ENCODE measurements at regions not wholly inside any gene's neighbourhood (a gene's known extent, or its start where the extent isn't known, plus 50 kb on each side); places are given as distances from the start of the nearest gene placed in this dataset.

GRCh38 chr17:79528592-79529125, 82.2 kb downstream of the RBFOX3 start:
- no peak for ATAC-seq
- Histone ChIP-seq H3K4me3 (no peak overlapping the region), H3K36me3 (no peaks in the 10 kb centered on the region), H3K4me1 (no peaks in the 10 kb centered on the region), H3K27ac (no peak overlapping the region), H3K9me3 (no peaks in the 10 kb centered on the region), H3K27me3 (peaks cover 90% of the 10 kb centered on the region)
- TF ChIP-seq POLR2A (IDR thresholded peaks at IDR 0.05) (no peak), POLR2AphosphoS5 (IDR thresholded peaks at IDR 0.05) (no peak), EP300 (IDR thresholded peaks at IDR 0.05) (no peak), CTCF (IDR thresholded peaks at IDR 0.05) (no peak)
- WGBS, 2 donors (ENCODE audit: low coverage in 1 of 2): 67 to 83% methylated on average over 2 to 3 of the region's 11 CpGs

- Histone ChIP-seq H3K9me3 (no peaks in the 10 kb centered on the region), H3K4me3 (no peak overlapping the region), H3K27ac (no peak overlapping the region), H3K4me1 (no peaks in the 10 kb centered on the region), H3K36me3 (no peaks in the 10 kb centered on the region), H3K27me3 (peaks cover 93% of the 10 kb centered on the region)
- 79 to 85% methylated on average over 9 of the region's 9 CpGs for WGBS, 2 donors (ENCODE audit: low coverage in 1 of 2)
- ATAC-seq: no peak
- TF ChIP-seq POLR2AphosphoS5 (IDR thresholded peaks at IDR 0.05) (no peak), EP300 (IDR thresholded peaks at IDR 0.05) (no peak), POLR2A (IDR thresholded peaks at IDR 0.05) (no peak), CTCF (IDR thresholded peaks at IDR 0.05) (no peak)
Measured at GRCh38 chr17:79527306-79527705, 83.5 kb downstream of the RBFOX3 start.

GRCh38 chr17:79525793-79526677, 84.8 kb downstream of the RBFOX3 start:
- ATAC-seq: no peak
- Histone ChIP-seq H3K4me3 (no peak overlapping the region), H3K4me1 (no peaks in the 10 kb centered on the region), H3K27me3 (peaks cover 85% of the 10 kb centered on the region), H3K9me3 (no peaks in the 10 kb centered on the region), H3K36me3 (no peaks in the 10 kb centered on the region), H3K27ac (no peak overlapping the region)
- no peak for TF ChIP-seq CTCF (IDR thresholded peaks at IDR 0.05)
- TF ChIP-seq EP300 (IDR thresholded peaks at IDR 0.05): no peak
- TF ChIP-seq POLR2AphosphoS5 (IDR thresholded peaks at IDR 0.05): no peak
- no peak for TF ChIP-seq POLR2A (IDR thresholded peaks at IDR 0.05)
- WGBS, 2 donors (ENCODE audit: low coverage in 1 of 2): 54 to 74% methylated on average over 7 to 10 of the region's 22 CpGs

- no peak for ATAC-seq
- H3K4me1 ChIP-seq: no peaks in the 10 kb centered on the region
- no peak overlapping the region for H3K4me3 ChIP-seq
- 40 to 55% methylated on average over 1 to 4 of the region's 19 CpGs for WGBS, 2 donors (ENCODE audit: low coverage in 1 of 2)
- H3K36me3 ChIP-seq: no peaks in the 10 kb centered on the region
- TF ChIP-seq POLR2A (IDR thresholded peaks at IDR 0.05) (no peak), CTCF (IDR thresholded peaks at IDR 0.05) (no peak)
- no peak overlapping the region for H3K27ac ChIP-seq
- H3K9me3 ChIP-seq: no peaks in the 10 kb centered on the region
- peaks cover 84% of the 10 kb centered on the region for H3K27me3 ChIP-seq
Measured at GRCh38 chr17:79524213-79525187, 86.4 kb downstream of the RBFOX3 start.
